Stimulated activated CD4-positive, alpha-beta T cell treated with anti-CD3 and anti-CD28 coated beads, Interleukin-2, amount 100 ng/mL, for 4 hours (primary cell): ENCODE measurements at regions not wholly inside any gene's neighbourhood (a gene's known extent, or its start where the extent isn't known, plus 50 kb on each side); places are given as distances from the start of the nearest gene placed in this dataset.
"Not testable (repeated sequence)": the region's sequence is repeated elsewhere in the genome, so short reads cannot be mapped to it uniquely, and the experiment has no call there.

Source experiments
- DNase-seq: peaks from one replicate; pipeline ENCODE4 v3.0.0-alpha.2; 2020; ENCODE audit warnings: low read depth

DNA sequence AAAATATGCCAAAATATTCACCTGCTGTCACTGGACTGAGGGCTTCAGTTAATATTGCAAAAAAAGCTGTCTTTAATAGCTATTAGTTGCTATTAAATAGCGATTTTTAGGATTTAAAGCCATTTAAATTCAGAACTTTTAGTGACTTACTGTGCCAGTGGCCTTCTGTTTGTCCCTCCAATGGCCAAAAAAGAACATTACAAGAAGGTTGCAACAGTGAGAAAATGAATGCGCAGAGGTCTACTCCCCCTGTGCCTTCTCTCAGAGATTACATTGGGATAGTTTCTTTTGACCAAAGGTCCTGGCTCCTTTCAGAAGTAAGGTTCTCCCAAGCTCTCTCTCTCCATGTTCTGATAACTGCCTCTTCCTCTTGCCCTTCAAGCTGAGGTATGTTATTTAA is 930.3 kb upstream of the ARRDC3 start:
- no peak for DNase-seq

DNA sequence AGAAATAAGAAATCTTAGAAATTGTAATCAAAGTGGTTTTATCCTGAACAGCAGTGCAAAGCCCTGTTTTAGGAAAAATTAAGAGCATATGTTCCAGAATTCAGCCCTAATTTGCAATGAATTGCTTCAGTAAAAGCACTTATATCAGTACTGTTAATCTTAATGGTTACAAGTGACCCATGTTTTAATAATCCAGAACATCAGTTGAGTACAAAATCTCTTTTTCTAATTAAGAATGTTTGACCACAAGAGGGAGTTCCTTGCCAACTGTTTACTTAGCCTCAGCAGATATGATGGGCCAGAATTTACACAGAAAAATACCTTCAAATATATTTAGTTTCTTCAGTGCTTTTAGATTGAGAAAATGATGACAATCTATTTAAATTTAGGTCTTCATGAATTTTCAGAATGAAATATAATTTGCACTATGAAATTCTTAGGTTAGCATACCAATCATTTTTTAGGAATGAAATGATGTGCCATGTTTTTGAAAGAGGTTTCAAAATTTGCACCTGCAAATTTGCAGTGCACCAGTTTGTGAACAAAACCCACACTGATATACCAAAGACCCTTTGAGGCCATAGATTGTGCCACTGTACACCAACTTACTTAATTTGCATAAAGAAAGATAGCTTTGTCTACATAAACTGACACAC is 926.3 kb upstream of the ARRDC3 start:
- no peak for DNase-seq

DNA sequence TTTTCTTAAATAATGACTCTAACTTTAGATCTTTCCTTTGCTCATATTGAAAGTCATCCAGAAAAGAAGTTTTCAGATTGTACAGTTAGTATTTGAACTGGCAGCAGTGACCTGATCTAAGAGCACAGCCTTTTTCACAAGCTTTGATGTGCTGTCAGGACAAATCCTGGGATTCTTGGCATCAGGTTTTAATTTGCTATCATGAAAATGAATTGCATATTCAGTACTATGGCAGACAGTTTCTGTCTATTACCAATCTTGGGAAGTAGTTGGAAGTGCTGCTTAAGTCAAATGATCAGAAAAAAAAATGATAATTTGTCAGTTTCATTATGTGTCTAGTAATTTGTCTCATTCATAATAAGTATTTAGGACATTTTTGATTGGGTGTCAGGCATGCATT is 925.6 kb upstream of the ARRDC3 start:
- no peak for DNase-seq

DNA sequence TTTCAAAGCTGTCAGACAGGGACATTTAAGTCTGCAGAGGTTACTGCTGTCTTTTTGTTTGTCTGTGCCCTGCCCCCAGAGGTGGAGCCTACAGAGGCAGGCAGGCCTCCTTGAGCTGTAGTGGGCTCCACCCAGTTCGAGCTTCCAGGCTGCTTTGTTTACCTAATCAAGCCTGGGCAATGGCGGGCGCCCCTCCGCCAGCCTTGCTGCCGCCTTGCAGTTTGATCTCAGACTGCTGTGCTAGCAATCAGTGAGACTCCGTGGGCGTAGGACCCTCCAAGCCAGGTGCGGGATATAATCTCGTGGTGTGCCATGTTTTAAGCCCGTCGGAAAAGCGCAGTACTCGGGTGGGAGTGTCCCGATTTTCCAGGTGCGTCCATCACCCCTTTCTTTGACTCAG is 919.2 kb upstream of the ARRDC3 start:
- not testable (repeated sequence) for DNase-seq

DNA sequence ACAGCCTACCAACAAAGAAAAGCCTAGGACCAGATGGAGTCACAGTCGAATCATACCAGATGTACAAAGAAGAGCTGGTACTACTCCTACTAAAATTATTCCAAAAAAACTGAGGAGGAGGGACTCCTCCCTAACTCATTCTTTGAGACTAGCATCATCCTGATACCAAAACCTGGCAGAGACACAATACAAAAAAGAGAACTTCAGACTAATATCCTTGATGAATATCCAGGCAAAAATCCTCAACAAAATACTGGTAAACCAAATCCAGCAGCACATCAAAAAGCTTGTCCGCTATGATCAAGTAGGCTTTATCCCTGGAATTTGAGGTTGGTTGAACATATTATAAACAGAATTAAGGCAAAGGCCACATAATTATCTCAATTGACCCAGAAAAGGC is 900.4 kb upstream of the ARRDC3 start:
- DNase-seq, result no peak

DNA sequence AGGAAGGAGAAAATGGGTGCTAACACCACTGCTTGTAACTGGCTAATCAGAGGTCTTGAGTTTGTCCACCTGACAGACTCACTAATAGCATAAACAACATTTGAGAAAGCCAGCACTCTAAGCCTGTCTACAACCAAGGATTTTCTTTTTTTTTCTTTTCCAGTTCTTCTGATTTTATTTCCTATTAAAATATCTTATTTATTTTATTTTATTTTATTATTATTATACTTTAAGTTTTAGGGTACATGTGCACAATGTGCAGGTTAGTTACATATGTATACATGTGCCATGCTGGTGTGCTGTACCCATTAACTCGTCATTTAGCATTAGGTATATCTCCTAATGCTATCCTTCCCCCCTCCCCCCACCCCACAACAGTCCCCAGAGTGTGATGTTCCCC is 888.6 kb upstream of the ARRDC3 start:
- DNase-seq, result not testable (repeated sequence)

DNA sequence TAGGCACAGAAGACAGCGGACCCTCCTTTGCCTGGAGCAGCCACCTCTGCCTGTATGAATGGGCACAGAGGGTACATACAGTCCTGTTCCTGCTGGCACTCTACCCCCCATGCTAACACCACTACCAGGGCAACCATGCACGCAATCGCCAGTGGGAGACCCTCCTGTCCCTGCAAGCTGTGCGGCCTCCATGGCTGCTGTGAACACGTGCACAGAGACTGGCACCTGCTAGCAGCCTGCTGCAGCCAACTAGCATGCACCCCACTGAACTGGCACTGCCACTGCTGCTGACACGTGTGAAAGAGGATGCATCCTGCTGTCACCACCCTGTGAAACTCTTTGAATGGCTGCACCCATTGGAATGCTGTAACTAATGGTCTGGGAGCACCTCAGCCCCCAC is 885.2 kb upstream of the ARRDC3 start:
- DNase-seq, result no peak

DNA sequence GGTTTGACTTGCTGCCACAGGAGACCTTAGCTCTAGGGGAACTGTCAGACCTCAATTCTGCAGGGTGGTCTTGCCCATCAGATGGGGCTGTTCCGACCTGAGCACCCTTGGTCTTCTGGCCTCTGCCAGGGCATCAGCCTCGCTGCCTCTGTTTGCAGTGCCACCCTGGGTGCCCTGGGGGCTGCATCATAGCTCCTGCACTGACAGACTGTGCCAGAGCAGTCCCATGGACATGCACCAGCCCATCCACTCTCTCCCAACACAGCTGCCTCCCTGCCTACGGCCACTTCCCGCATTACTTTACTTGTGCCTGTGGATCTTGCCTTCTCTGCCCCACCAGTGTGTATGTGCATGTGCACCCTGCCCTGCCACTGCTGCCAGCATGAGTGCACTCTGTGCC is 884.7 kb upstream of the ARRDC3 start:
- no peak for DNase-seq

DNA sequence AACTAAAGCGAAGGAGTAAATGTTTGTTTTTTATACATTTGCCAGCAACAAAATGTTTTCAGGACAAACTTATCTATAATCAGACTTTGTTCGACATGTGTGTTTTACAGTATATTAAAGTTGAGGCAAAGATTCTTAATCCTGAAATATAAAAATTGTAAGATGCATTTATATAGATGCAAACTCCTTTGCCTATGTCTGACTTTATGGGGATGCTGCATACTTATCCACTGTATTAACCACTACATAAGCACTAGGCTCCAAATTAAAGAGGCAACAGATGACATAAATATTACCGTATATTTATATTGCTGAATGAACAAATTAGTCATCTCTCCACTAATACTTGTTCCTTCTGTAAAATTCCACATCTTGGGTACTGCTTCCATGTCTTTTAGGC is 882.7 kb upstream of the ARRDC3 start:
- no peak for DNase-seq

DNA sequence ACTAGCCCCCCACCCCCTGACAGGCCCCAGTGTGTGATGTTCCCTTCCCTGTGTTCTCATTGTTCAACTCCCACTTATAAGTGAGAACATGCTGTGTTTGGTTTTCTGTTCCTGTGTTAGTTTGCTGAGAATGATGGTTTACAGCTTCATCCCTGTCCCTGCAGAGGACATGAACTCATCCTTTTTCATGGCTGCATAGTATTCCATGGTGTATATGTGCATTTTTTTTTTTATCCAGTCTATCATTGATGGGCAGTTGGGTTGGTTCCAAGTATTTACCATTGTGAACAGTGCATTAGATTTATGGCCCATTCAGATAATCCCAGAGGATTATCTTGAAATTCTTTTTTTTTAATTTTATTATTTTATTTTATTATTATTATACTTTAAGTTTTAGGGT is 872.5 kb upstream of the ARRDC3 start:
- not testable (repeated sequence) for DNase-seq

DNA sequence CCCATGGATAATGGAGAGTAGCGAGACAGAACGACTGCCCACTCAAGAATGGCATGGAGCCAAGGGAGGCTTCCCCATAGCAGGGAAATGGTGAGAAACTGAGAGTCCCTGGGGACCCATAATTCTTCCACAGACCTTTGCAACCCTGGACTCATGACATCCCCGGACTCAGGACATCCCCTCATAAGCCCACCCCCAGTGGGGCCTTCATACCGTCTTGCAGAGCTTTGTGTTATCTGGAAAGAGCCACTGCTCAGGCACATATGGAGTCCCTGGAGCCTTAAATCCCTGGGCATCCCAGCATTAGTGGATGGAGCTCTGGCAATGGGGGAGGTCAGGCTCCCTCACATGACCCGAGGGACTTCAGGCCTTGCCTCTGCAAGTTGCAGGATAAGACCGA is 865.4 kb upstream of the ARRDC3 start:
- no peak for DNase-seq

DNA sequence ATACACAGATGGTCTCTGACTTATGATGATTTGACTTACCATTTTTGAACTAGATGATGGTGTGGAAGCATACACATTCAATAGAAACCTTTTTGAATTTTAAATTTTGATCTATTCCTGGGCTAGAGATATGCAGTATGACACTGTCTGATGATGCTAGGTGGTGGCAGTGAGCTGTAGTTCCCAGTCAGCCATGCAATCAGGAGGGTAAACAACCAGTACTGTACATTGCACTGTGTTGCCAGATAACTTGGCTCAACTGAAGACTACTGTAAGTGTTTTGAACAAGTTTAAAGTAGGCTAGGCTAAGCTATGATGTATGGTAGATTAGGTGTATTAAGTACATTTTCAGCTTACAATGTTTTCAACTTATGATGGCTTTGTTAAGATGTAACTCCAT is 859.1 kb upstream of the ARRDC3 start:
- no peak for DNase-seq

DNA sequence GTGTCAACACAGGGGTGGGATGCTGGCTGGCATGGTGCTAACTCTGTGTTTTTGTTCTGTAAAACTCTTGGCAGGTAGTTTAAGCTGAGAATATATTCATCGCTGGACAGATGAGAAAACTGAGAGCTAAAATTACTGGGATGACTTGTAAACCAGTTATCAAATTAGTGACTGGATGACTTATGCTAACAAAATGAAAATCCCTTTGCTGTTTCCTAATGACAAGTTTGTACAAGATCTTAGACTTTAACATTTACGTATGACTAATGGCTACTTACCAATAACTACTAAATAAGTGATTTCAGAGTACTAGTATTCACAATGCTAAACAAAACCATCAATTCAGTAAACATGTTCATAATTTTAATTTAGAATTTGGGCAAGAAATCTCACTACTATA is 854.8 kb upstream of the ARRDC3 start:
- no peak for DNase-seq

DNA sequence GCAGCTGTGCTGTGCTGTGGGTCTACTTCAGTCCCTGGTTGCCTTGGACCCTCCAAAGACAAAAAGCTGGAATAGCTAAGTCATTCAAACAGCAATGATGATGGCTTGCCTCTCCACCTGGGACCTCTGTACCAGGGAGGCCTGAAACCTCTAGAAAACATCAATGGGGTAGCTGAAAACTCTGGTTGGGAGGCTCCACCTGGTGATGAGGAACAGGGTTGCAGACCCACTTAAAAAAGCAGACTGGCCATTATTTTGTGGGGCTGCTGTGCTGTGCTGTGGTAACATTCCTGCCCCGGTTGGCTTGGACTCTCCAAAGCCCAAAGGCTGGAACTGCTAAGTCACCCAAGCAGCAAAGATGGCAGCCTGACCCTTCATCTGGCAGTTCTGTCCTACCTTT is 839.3 kb upstream of the ARRDC3 start:
- DNase-seq, result no peak

DNA sequence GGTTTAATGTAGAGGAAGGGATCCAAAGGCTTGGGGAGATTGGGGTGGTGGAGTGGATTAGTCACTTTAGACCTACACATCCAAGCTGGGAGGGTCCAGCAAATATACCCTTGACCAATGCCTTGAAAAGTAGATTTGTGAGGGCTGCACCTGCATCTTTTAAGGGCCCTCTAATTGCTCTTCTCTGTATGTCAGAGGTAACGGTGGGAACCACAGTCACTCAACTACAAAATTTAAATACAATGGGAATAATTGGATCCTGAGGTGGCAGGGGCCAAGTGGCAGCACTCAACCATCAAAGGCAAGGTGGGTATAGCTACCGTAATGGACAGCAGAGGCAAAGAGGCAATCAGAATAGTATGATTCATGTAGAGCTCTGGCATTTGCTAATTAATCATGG is 833.7 kb upstream of the ARRDC3 start:
- not testable (repeated sequence) for DNase-seq

DNA sequence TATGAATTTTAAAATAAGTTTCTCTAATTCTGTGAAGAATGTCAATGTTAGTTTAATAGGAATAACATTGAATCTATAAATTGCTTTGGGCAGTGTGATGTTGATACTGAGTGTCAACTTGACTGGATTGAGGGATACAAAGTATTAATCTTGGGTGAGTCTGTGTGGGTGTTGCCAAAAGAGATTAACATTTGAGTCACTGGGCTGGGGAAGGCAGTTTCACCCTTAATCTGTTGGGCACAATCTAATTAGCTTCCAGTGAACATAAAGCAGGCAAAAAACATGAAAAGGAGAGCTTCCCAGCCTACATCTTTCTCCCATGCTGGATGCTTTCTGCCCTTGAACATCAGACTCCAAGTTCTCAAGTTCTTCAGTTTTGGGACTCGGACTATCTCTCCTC is 832.0 kb upstream of the ARRDC3 start:
- DNase-seq, result no peak

DNA sequence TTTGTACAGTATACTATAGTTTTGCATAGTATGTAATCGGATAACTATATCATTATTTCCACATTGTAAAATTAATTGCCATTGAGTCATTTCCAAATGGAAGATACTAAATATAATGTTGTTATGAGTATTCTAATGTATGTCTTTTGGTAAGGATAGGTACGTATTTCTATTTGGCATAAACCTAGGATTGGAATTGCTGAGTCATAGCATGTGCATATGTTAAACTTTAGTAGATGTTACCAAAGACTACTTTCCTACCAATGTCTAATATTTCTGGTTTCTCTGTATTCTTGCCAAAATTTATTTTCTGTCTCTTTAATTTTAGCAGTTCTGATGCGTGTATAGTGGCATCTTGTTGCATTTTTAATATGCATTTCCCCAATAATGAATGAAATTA is 825.1 kb upstream of the ARRDC3 start:
- no peak for DNase-seq

DNA sequence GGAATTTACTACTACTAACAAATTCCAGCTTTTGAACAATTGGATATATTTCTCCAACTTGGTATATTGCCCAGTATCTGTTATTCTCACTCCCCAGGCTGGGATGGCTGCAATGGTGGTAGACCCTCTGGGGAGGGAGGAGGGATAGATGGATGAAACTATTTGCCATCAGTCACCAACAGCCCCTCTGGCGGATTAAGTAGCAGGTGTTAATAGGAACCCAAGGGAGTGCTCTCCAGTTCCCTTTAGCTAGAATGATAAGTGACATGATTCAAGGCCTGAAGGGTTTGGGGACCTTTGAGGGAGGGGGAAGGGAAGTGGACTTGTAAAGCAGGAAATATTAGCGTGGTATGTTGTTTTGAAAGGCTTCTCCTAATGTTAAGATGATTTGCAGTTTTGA is 824.0 kb upstream of the ARRDC3 start:
- no peak for DNase-seq

DNA sequence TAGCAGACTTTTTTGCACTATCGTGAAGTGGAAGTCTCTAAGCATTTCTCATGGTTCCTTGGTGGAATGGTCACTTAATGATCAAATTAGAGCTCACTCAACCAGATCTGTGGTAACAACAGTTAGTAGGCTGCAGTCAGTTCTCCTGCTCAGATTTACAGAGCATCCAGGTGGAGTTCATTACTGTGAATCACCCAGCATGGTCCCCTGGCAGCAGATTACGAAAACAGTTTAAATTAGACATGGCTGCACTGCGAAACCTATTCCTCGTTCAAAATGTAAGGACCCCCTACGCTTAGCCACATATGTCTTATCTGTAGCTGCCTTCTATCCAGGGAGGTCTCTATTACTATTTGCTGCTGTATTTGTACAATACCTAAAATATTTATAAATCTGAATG is 823.6 kb upstream of the ARRDC3 start:
- no peak for DNase-seq

DNA sequence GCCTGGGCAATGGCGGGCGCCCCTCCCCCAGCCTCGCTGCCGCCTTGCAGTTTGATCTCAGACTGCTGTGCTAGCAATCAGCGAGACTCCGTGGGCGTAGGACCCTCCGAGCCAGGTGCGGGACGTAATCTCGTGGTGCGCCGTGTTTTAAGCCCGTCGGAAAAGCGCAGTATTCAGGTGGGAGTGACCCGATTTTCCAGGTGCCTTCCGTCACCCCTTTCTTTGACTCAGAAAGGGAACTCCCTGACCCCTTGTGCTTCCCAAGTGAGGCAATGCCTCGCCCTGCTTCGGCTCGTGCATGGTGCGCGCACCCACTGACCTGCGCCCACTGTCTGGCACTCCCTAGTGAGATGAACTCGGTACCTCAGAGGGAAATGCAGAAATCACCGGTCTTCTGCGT is 815.9 kb upstream of the ARRDC3 start:
- DNase-seq, result not testable (repeated sequence)

DNA sequence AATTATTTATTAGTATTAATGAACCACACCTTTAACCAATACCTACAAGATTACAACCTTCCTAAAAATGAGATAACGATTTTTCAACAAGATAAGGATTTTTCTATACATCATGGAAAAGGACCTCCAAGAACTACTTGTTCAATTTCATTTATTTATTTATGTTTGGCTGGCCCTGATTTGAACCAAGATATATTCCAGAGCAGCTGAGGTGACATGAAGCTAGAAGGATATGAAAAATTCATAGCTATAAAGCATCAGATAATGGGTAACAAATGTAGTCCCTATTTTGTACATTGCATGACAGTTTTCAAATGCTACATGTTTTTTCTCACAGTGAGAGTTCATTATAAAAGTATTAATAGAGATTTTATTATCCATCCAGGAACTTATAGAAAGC is 798.5 kb upstream of the ARRDC3 start:
- no peak for DNase-seq

DNA sequence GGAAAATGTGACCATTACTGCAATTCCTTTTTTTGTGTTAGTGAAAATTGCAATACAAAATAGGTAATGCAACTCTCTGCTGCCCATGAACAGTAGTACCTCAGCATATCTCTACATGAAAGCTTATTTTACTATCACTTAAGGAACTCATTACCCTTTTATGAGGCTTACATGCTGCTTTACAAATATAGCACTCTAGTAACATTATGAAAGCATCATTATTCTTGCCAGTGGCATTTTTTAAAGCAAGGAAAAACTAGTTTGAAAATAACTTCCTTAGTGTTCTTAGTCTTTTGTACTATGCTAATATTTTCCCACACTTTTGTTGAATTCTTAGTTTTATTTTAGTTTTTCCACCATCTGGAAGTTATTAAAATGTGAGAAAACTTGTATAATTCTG is 797.3 kb upstream of the ARRDC3 start:
- no peak for DNase-seq

DNA sequence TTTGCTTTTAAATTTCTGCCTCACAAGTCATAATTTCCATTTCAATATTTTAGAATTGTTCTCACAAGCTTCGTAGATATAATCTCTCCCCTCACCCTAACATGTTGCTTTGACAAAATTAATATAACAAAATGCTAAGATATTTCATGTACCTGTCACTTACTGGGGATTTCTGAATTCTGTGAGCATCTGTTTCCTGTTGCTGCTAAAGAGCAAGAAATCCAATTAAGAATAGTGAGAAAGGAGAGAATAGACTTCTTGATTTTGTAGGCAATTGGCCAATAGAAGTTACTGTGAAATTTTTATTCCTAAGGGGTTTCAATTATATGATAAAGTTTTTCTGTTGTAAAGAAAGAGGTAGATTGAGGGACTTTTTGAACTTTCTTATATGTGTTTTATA is 796.5 kb upstream of the ARRDC3 start:
- DNase-seq, result no peak

DNA sequence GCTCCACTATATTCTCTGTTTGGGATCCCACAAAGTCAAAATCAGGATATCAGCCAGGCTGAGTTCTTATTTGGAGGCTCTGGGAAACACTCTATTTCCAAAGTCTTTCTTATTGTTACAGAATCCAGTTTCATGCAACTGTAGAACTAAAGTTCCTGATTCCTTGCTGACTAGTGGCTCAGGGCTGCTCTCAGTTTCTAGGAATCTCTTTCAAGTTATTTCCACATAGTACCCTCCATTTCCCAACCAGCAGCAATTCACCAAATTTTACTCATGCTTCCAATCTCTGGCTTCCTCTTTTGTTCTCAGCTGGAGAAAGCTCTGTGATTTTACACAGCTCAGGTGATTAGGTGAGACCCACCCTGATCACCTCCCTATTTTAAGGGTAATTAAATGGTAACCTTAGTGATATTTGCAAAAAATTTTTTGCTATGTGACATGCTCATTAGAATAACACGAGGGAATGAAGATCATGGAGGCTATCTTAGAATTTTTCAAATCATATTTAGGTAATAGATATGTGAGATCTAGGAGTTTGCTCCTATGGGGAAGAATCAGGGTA is 794.9 kb upstream of the ARRDC3 start:
- no peak for DNase-seq

DNA sequence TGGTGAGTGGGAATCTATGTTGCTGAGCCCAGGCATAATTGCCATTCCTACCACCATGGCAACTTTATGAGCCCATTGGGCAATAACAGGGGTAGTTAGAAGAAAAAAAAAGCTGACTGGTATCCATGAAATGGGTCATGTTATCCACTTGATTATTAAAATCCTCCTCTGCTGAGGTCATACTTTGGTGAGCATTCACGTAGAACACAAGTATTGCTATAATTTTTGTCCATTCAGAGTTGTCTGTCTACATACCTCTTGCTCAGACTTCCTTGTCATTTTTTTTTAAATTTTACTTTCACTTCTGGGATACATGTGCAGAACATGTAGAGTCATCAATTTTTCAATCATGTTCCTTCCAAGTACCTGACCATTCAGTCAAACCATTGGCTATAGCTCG is 780.8 kb upstream of the ARRDC3 start:
- DNase-seq, result no peak
